HG02840 (cell line): ENCODE measurements at regions not wholly inside any gene's neighbourhood (a gene's known extent, or its start where the extent isn't known, plus 50 kb on each side); places are given as distances from the start of the nearest gene placed in this dataset.

Source experiments
- ATAC-seq: cut with Tn5 transposase; IDR thresholded peaks from one replicate; pipeline ENCODE4 v1.9.1; 2021; ENCODE audit warnings: mild to moderate bottlenecking, moderate library complexity, moderate number of reproducible peaks; ENCODE audit not compliant: unreplicated experiment, low FRiP score

- no peak for ATAC-seq
Measured at GRCh38 chr9:19732441-19732951, 56.3 kb downstream of the SLC24A2 start.

DNA sequence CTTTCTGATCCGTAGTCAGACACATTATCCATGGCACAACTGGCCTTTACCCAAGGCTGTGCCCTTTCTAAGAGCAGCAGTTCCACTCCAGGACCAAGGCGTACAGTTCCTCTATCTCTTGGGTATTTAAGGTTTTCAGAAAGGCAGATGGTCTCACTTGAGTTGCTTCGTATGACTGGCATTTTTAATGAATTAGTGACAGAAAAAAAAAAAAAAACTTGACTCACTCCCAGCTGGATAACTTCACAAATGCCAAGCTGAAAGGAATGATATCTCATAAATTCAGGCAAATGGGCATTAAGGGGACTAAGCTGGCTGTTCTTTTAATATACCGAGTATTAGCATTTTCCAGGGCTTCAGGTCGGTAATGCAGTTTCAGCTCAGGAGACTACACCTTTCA is 60.7 kb downstream of the SLC24A2 start:
- no peak for ATAC-seq

DNA sequence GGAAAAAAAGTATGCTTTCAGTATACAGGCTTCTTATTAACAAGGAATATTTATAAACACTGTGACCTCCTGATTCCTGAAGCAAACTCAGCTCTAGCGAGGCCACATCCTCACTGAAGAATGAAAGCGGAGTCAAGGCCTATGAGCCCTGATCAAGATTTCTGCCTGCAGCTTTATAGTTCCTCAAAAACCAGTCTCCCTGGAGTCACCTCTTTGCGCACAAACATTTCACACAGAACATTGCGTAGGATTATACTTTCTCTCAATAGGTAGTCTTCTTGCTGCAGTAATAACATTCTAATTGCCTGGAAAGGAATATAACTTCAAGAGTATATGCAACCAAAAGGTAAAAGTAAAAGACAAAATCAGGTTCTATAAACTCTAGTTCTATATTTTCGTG is 62.9 kb downstream of the SLC24A2 start:
- ATAC-seq = no peak

DNA sequence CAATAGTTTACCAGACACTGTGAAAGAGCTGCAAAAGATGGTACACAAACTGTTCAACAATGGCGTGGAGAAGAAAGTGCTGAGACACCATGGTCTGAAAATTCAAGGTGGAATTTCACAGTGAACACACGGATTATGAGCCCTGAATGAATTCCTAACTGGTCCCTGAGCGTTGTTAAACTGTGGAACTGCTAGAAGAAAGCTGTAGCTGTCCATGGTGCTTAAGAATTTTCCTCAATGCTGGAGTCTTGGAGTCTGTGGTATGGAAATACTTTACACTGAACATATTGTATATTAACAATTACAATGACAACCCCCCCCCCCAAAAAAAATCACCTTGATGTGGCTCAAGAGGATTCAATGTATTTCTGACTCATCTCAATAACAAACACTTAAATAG is 68.5 kb downstream of the SLC24A2 start:
- ATAC-seq = no peak

GRCh38 chr9:19703702-19704101 is 85.1 kb downstream of the SLC24A2 start:
- ATAC-seq = no peak

DNA sequence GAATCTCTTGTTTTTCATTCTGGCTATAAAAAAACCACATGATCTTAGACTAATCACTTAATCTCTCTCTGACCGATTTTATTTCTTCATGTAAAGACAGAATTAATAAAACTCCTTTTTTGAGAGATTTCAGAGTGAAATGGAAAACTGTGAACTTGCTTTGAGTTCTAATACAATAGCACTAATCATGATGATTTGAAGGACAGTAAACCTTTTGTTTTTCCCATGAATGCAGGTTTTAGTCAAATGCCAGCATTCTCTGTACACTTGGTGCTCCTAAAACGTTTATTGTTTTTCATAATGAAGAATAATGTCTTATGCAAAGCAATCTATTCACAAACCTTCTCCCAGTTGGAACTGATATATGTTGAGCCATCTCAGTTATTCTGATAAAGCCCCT is 86.8 kb downstream of the SLC24A2 start:
- ATAC-seq = no peak

GRCh38 chr9:19701274-19701673 is 87.6 kb downstream of the SLC24A2 start:
- ATAC-seq = no peak

- no peak for ATAC-seq
Measured at GRCh38 chr9:19700699-19701098, 88.1 kb downstream of the SLC24A2 start.

- no peak for ATAC-seq
Measured at GRCh38 chr9:19699756-19700155, 89.1 kb downstream of the SLC24A2 start.

DNA sequence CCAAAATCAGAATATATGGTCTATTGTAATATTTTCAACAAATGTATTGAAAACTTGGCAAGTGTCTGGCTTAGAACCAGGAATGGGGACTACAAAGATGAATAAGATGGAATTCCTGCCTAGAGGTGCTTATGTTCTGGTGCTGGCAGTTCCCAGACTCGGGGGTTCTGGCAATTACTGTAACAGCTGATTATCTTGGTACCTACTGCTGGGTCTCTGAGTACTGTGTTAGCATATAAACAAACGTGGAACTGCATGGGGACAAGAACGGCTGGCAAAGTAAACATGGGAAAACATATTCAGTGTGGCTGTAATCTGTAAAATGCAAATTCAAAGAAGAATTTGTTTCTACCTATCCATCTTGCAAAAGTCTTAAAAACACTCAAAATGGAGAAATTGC is 89.9 kb downstream of the SLC24A2 start:
- ATAC-seq = no peak

DNA sequence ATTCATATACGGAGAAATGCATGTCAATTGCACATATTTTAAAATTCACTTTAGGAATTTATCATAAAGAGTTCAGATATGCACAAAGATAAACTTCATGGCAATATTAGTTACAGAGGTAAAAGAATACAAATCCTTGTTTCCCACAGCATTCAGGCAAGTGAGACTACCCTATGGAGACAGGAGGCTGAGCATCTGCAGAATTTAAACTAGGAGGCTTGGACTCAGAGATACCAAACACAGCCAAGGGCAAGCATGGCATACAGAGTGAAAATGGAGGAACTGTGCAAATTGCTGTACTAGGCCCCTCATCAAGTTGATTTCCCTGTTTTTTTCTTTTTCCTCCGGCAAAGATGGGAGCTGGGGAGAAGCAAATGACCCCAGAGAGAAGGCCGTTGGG is 94.2 kb downstream of the SLC24A2 start:
- ATAC-seq = no peak

- ATAC-seq = no peak
Measured at GRCh38 chr9:19690128-19690527, 98.7 kb downstream of the SLC24A2 start.

- no peak for ATAC-seq
Measured at GRCh38 chr9:19689328-19690101, 99.3 kb downstream of the SLC24A2 start.

- ATAC-seq = no peak
Measured at GRCh38 chr9:19683715-19684114, 105.1 kb downstream of the SLC24A2 start.

- no peak for ATAC-seq
Measured at GRCh38 chr9:19682397-19682796, 106.4 kb downstream of the SLC24A2 start.

GRCh38 chr9:19681846-19682245 is 107.0 kb downstream of the SLC24A2 start:
- ATAC-seq = no peak

- ATAC-seq = no peak
Measured at GRCh38 chr9:19677924-19678323, 110.9 kb downstream of the SLC24A2 start.

- no peak for ATAC-seq
Measured at GRCh38 chr9:19675492-19675891, 113.3 kb downstream of the SLC24A2 start.

- no peak for ATAC-seq
Measured at GRCh38 chr9:19666575-19666974, 122.3 kb downstream of the SLC24A2 start.

DNA sequence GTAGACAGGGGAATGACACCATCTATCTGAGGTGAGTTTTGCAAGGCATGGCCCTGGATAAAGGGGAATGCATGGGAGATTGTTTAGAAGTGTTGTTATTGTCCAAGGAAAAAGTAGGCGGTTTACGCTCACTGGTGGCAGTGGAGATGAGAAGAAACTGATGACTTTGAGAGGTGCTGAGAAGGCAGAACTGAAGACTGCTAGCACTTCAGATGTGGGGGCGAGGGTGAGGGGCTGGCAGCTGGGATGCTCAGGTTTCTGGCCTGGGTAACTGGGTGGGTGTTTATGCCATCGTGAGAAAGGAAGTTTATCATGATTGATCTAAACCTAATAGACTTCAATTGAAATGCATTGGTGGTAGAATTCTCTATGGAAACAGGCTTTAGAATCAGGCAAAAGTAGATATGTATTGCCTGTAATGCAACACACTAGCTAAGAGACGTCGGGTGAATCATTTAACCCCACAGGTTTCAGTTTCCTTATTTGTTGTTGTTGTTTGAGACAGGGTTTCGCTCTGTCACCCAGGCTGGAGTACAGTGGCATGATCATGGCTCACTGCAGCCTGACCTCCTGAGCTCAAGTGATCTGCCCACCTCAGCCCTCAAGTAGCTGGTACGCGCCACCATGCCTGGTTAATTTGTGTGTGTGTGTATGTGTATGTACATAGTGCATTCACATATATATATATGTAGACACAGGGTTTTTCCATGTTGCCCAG is 123.5 kb downstream of the SLC24A2 start:
- peak; percentile 99 for ATAC-seq

DNA sequence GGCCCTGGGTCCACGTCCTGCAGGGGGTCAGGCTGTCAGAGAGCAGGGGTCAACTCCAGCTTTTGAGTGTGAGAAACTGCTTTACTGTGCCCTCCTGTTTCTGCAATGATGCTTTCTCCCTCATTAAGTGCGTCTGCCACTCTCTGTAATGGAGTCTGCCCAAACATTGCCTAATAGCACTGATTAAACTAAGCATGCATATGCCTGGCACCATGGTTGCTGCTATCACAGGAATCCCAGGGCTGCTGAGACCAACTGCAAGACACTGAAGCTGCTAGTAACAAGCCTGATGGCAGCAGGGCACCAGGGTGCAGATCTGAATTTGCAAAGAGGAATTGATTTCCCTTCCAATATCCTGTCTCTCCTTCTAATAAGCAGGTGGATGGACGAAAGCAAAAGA is 125.3 kb downstream of the SLC24A2 start:
- no peak for ATAC-seq

DNA sequence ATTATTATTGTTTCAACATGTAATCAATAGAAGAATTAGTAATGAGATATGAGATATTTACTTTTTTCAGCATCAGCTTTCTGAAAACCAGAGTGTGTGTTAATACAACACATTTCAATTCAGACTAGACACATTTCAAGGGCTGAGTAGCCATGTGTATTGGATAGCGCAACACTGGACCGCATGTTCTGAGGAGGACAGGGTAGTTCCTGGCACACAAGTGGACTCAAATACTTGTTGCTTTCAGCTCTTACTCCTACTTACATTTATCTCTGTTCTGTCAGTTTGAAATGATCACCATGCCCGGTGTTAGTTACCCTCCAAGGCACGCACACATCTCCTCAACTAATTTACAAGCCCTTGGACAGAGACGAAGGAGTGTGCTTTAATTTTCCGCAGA is 126.6 kb downstream of the SLC24A2 start:
- ATAC-seq = no peak
